ENCODE measurements at regions not wholly inside any gene's neighbourhood (a gene's known extent, or its start where the extent isn't known, plus 50 kb on each side); places are given as distances from the start of the nearest gene placed in this dataset.

GRCh38 chr11:81870066-81870412, 863.6 kb downstream of the FAM181B start:
- no peak overlapping the region for H3K4me3 ChIP-seq (ENCODE audit: control insufficient read depth, low read depth, low read length)
- TF ChIP-seq CTCF (conservative IDR thresholded peaks at IDR 0.05; ENCODE audit: control insufficient read depth, insufficient read depth, low read depth, low read length) = no peak
- no peak for DNase-seq (ENCODE audit: low read depth)

- TF ChIP-seq CTCF (conservative IDR thresholded peaks at IDR 0.05; ENCODE audit: control insufficient read depth, insufficient read depth, low read depth, low read length) = no peak
- H3K4me3 ChIP-seq (ENCODE audit: control insufficient read depth, low read depth, low read length) = no peak overlapping the region
- DNase-seq (ENCODE audit: low read depth) = peak; percentile 38
Measured at GRCh38 chr11:81869351-81870065, 864.2 kb downstream of the FAM181B start.

GRCh38 chr11:81866896-81867295, 866.8 kb downstream of the FAM181B start:
- DNase-seq (ENCODE audit: low read depth) = no peak
- no peak overlapping the region for H3K4me3 ChIP-seq (ENCODE audit: control insufficient read depth, low read depth, low read length)
- TF ChIP-seq CTCF (conservative IDR thresholded peaks at IDR 0.05; ENCODE audit: control insufficient read depth, insufficient read depth, low read depth, low read length) = no peak

- H3K4me3 ChIP-seq (ENCODE audit: control insufficient read depth, low read depth, low read length) = no peak overlapping the region
- no peak for TF ChIP-seq CTCF (conservative IDR thresholded peaks at IDR 0.05; ENCODE audit: control insufficient read depth, insufficient read depth, low read depth, low read length)
- DNase-seq (ENCODE audit: low read depth) = no peak
Measured at GRCh38 chr11:81857386-81857785, 876.3 kb downstream of the FAM181B start.

GRCh38 chr11:81853791-81854190, 879.9 kb downstream of the FAM181B start:
- no peak overlapping the region for H3K4me3 ChIP-seq (ENCODE audit: control insufficient read depth, low read depth, low read length)
- TF ChIP-seq CTCF (conservative IDR thresholded peaks at IDR 0.05; ENCODE audit: control insufficient read depth, insufficient read depth, low read depth, low read length) = no peak
- DNase-seq (ENCODE audit: low read depth) = no peak

GRCh38 chr11:81852896-81853295, 880.8 kb downstream of the FAM181B start:
- TF ChIP-seq CTCF (conservative IDR thresholded peaks at IDR 0.05; ENCODE audit: control insufficient read depth, insufficient read depth, low read depth, low read length) = no peak
- H3K4me3 ChIP-seq (ENCODE audit: control insufficient read depth, low read depth, low read length) = no peak overlapping the region
- no peak for DNase-seq (ENCODE audit: low read depth)

GRCh38 chr11:81840380-81840779, 893.3 kb downstream of the FAM181B start:
- H3K4me3 ChIP-seq (ENCODE audit: control insufficient read depth, low read depth, low read length) = no peak overlapping the region
- peak; percentile 8 for DNase-seq (ENCODE audit: low read depth)
- no peak for TF ChIP-seq CTCF (conservative IDR thresholded peaks at IDR 0.05; ENCODE audit: control insufficient read depth, insufficient read depth, low read depth, low read length)

All from fibroblast of mammary gland (primary cell).